Heart left ventricle (tissue), 16 donors: ENCODE measurements at regions not wholly inside any gene's neighbourhood (a gene's known extent, or its start where the extent isn't known, plus 50 kb on each side); places are given as distances from the start of the nearest gene placed in this dataset.

Experiments
- ATAC-seq, 4 donors: fragments of 200-7000 bp; cut with Tn5 transposase; one replicate each; pipeline ENCODE4 v1.9.1; 2020 to 2022; ENCODE audit warnings: moderate library complexity in 4 of 4, mild to moderate bottlenecking in 3 of 4, moderate number of reproducible peaks in 1 of 4
- DNase-seq, 5 donors: peaks; one replicate each; pipeline ENCODE4 v3.0.0-alpha.2; 2020
- H3K27ac ChIP-seq, 12 donors: fragments of 200-600 bp; sonication (generic) in 4 of 12; one replicate each; pipeline versions ENCODE4 v1.5.0 to v1.8.0; 2016 to 2022; ENCODE audit warnings: mild to moderate bottlenecking in 2 of 12
- H3K27me3 ChIP-seq, 9 donors: fragments of 200-600 bp; sonication (generic) in 2 of 9; one replicate each; pipeline versions ENCODE4 v1.5.1 to v1.8.0; 2016 to 2022; ENCODE audit warnings: mild to moderate bottlenecking in 3 of 9
- H3K36me3 ChIP-seq, 9 donors: fragments of 200-600 bp; sonication (generic) in 2 of 9; one replicate each; pipeline versions ENCODE4 v1.5.0 to v1.8.0; 2018 to 2022; ENCODE audit warnings: mild to moderate bottlenecking in 2 of 9
- H3K4me1 ChIP-seq, 12 donors: fragments of 200-600 bp; sonication (generic) in 4 of 12; one replicate each; pipeline versions ENCODE4 v1.5.0 to v1.8.0; 2016 to 2022; ENCODE audit warnings: mild to moderate bottlenecking in 3 of 12
- H3K4me3 ChIP-seq, 12 donors: fragments of 200-600 bp; sonication (generic) in 4 of 12; one replicate each; pipeline versions ENCODE4 v1.5.0 to v1.8.0; 2017 to 2022; ENCODE audit warnings: mild to moderate bottlenecking in 9 of 12, moderate library complexity in 4 of 12
- H3K9me3 ChIP-seq, 12 donors: fragments of 200-600 bp; sonication (generic) in 4 of 12; one replicate each; pipeline versions ENCODE4 v1.5.0 to v1.8.0; 2016 to 2022; ENCODE audit warnings: mild to moderate bottlenecking in 1 of 12
- CTCF ChIP-seq, 12 donors: fragments of 200-600 bp; sonication (generic) in 4 of 12; IDR thresholded peaks; one replicate each; pipeline versions ENCODE4 v1.5.0 to v1.8.0; 2018 to 2022; ENCODE audit warnings: antibody characterized with exemption in 12 of 12, mild to moderate bottlenecking in 5 of 12
- POLR2A ChIP-seq, 2 donors: fragments of 450-650 bp; IDR thresholded peaks; one replicate each; pipeline ENCODE4 v1.6.1; 2017; ENCODE audit warnings: antibody characterized with exemption in 2 of 2, mild to moderate bottlenecking in 2 of 2, moderate library complexity in 2 of 2
- WGBS, 4 donors: extraction: QIAGEN DNeasy Blood & Tissue Kit in 2 of 4; methylation state at CpG; one replicate each; pipeline versions ENCODE4 v1.1.5 to v1.1.7; 2013 to 2018; 5-methylcytosine and 5-hydroxymethylcytosine counted together
- intact Hi-C, 10 donors: fragments of 100-400 bp; cut with DNase I; formaldehyde crosslinking; loops; one replicate each; pipeline versions ENCODE4 v1.11.1 to v1.14.2; 2022
- donor health status: ischemic (EF 13 %, LVEDD 7.1; RV severe dilation, severe dysfunction).
- donor health status: healthy with polysubstance abuse.
- donor health status: DM: no; HTN: yes; CAD: no.
- donor health status: DM: no; HTN: no; CAD: no.
- donor health status: ischemic (EF 25% LVEDD 6.9; RV normal size, moderate dysfunction).
- donor health status: ischemic (EF 25% LVEDD 5.7; RV mildly dilated, moderate dysfunction).
- donor health status: healthy.
- donor health status: DM: yes; HTN: yes; CAD: no.
- donor health status: ischemic (EF 35%, LVEDD 5.7; RV mildly dilated, moderate dysfunction).
- donor health status: nonischemic (EF 11% LVEDD 7.7; RV severe dilation, severe dysfunction).
- donor health status: DM: yes; HTN: yes; CAD: no.
- donor health status: PGD.
- donor health status: ischemic (EF 29% LVEDD 5.4; RV normal size, mild dysfunction).
- donor health status: nonischemic (EF 23%, LVEDD 6.1; RV moderate dilation, normal function).

- peaks cover 0 to 6% (median 2%) of the 10 kb centered on the region in 12 donors for H3K4me1 ChIP-seq
- no peaks in the 10 kb centered on the region for H3K36me3 ChIP-seq
- no peak overlapping the region for H3K27ac ChIP-seq
- no peak for TF ChIP-seq CTCF (IDR thresholded peaks at IDR 0.05)
- no peak for TF ChIP-seq POLR2A (IDR thresholded peaks at IDR 0.05)
- no peaks in the 10 kb centered on the region for H3K9me3 ChIP-seq
- H3K27me3 ChIP-seq = peaks cover 0 to 6% (median 0%) of the 10 kb centered on the region in 9 donors
- intact Hi-C loops = no loop called here
- no peak for DNase-seq
- WGBS, 4 donors = 85 to 88% (median 87%) methylated on average over 7 to 11 of the region's 11 CpGs
- H3K4me3 ChIP-seq = no peak overlapping the region
- ATAC-seq = no peak
These were observed 74.9 kb upstream of the SHH start for GRCh38 chr7:155887174-155887525.

DNA sequence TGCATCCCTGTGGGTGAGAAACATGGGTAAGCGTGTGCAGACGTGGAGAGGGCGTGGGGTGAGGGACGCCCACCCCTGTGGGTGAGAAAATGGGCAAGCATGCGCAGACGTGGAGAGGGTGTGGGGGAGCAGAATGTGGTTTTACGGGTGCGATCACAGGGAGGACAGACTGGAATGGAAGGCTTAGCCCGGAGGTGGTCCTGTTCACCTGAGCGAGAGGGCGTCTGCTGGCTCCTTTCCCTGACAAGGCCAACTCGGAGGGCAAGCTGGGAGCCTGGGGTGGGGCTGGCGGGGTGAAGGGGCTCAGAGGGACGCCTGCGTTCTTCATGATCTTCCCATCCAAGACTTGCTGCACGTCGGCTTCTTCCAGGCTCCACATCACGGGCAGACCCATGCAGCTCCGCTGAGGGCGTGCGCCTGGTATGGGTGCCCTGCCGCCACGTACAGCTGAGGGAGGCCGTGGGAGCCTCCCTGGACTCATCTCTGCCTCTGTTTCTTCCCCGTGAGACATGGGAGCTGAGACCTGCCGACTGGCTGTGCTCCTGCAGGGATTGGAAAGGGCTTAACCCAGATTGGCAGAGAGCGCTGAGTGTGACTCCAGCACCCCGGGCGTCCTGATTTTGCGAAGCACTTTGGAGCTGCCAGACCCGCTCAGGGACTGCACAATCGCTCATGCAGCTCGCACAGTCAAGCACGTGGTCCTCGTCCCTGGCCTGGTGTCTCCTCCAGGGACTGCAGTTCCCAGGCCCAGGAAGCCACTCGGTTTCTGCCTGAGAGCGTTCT is 74.3 kb upstream of the SHH start:
- H3K4me3 ChIP-seq = no peak overlapping the region
- H3K9me3 ChIP-seq = no peaks in the 10 kb centered on the region
- no peak for TF ChIP-seq POLR2A (IDR thresholded peaks at IDR 0.05)
- TF ChIP-seq CTCF (IDR thresholded peaks at IDR 0.05) = no peak
- ATAC-seq = no peak
- WGBS, 4 donors = 88 to 93% (median 90%) methylated on average over 33 to 37 of the region's 37 CpGs
- DNase-seq = no peak
- H3K36me3 ChIP-seq = no peaks in the 10 kb centered on the region
- peaks cover 0 to 6% (median 2%) of the 10 kb centered on the region in 12 donors for H3K4me1 ChIP-seq
- peaks cover 0 to 6% (median 0%) of the 10 kb centered on the region in 9 donors for H3K27me3 ChIP-seq
- intact Hi-C loops = no loop called here
- H3K27ac ChIP-seq = no peak overlapping the region

DNA sequence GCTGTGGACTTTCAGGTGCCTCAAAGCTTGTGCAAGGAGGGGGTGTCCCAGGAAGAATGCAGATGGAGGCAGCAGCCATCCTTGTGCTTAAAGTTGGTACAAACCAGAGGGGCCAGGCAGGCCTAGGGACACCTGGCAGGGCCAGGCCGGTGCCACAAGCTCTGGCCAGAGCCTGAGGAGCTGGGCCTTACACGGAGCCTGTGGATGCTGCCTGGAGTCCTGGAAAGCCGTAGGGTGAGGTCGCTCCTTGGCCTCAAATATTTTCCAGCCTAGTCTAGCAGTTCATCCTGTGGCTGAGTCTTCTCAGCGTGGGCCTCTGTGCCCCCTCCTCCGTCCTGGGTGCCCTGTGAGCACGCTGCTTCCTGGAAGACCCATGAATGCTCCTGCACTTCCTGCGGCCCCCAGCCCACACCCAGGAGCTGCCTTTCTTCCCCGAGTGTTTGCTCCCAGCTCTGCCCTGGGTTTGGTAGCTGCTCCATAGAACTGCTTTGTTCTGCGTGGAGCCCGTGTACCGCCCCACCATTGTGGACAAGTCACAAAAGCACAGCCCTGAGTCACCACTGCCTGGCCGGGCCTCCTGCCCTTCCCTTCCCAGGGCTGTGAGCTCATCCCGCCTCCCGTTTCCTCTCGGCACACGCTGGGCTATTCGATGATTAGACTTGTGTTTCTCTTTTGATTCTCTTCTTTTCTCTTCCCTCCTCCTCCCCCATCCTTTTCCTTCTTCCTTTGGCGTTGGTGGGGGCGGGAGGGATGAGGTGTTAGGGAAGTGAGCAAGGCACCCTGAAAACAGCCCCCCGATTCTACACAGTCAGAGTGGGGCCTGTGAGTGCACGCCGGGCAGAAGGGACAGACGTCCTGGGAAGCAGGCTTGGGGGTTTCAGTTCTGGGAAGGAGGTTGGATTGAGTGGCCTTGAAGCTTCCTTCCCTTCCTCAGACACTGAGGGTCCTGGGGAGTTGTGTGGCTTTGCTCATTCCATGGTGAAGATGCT is 73.2 kb upstream of the SHH start:
- H3K27me3 ChIP-seq = peaks cover 0 to 6% (median 0%) of the 10 kb centered on the region in 9 donors
- peak in 4 of 5 donors; percentile 45 to 68 (median 50) for DNase-seq
- intact Hi-C loops = no loop called here
- H3K36me3 ChIP-seq = no peaks in the 10 kb centered on the region
- ATAC-seq = peak; percentile 53 to 96 (median 88)
- peak overlapping the region in 5 of 12 donors; percentile 5 to 32 (median 22) for H3K4me3 ChIP-seq
- TF ChIP-seq CTCF (IDR thresholded peaks at IDR 0.05) (no peak), POLR2A (IDR thresholded peaks at IDR 0.05) (no peak)
- WGBS, 4 donors = 47 to 52% (median 50%) methylated on average over 23 to 24 of the region's 24 CpGs
- H3K9me3 ChIP-seq = no peaks in the 10 kb centered on the region
- H3K4me1 ChIP-seq = peaks cover 0 to 6% (median 2%) of the 10 kb centered on the region in 12 donors
- peak overlapping the region in 7 of 12 donors; percentile 4 to 57 (median 38) for H3K27ac ChIP-seq
